Activated CD8-positive, alpha-beta T cell treated with anti-CD3 and anti-CD28 coated beads for 36 hours (primary cell): ENCODE measurements at regions not wholly inside any gene's neighbourhood (a gene's known extent, or its start where the extent isn't known, plus 50 kb on each side); places are given as distances from the start of the nearest gene placed in this dataset.

ENCODE experiments used
- ATAC-seq: fragments of 200-7000 bp; cut with Tn5 transposase; one replicate; pipeline ENCODE4 v1.10.0; 2021; ENCODE audit warnings: mild to moderate bottlenecking, moderate library complexity
- CTCF ChIA-PET: fragments of 350-600 bp; sonication (Branson Sonifier 250); formaldehyde crosslinking; loops from one replicate; lab custom pipeline; 2021; ENCODE audit warnings: antibody characterized with exemption; lab: Charles Lee
- POLR2A ChIA-PET: fragments of 350-600 bp; sonication (Branson Sonifier 250); formaldehyde crosslinking; loops from one replicate; lab custom pipeline; 2021; ENCODE audit warnings: antibody characterized with exemption; lab: Charles Lee
- DNase-seq: peaks from one replicate; pipeline ENCODE4 v3.0.0-alpha.2; 2020
- H3K27ac Mint-ChIP-seq: one replicate; pipeline ENCODE4 v1.8.0; 2021; ENCODE audit warnings: mild to moderate bottlenecking, mixed read lengths
- H3K27me3 Mint-ChIP-seq: one replicate; pipeline ENCODE4 v1.8.0; 2021; ENCODE audit warnings: mixed read lengths
- H3K36me3 Mint-ChIP-seq: one replicate; pipeline ENCODE4 v1.8.0; 2021; ENCODE audit warnings: low read depth, mixed read lengths
- H3K4me1 Mint-ChIP-seq: one replicate; pipeline ENCODE4 v1.8.0; 2021; ENCODE audit warnings: low read depth, mixed read lengths
- H3K4me3 Mint-ChIP-seq: one replicate; pipeline ENCODE4 v1.8.0; 2021; ENCODE audit warnings: mild to moderate bottlenecking, moderate library complexity, mixed read lengths
- H3K9me3 Mint-ChIP-seq: one replicate; pipeline ENCODE4 v1.8.0; 2021; ENCODE audit warnings: mixed read lengths
- intact Hi-C: fragments of 100-400 bp; cut with micrococcal nuclease; formaldehyde crosslinking; loops from one replicate; pipeline ENCODE4 v1.10.0; 2022
- TF ChIP-seq, protein P1 (sequence below): fragments of 200-600 bp; IDR thresholded peaks from one replicate; pipeline ENCODE4 v1.8.0; 2022; ENCODE audit warnings: antibody characterized with exemption, mild to moderate bottlenecking

DNA sequence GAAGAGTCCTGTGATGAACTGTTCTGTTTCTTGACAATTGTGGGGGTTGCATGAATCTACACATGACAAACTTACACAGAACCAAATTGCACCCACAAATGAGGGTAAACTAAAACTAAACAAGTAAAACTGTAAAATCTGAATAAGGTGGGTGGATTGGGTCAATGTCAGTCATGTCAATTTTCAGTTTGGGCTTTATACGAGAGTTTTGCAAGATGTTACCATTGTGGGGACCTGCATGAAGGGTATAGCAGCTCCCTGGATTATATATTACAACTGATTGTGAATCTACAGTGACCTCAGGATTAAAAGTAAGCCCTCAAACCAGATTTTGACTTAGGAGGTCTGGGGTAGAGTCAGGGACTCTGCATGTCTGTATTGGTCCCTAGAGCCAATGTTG is 101.5 kb upstream of the LHX5 start:
- ChIA-PET POLR2A (no interaction called here), CTCF (no interaction called here)
- H3K4me1 Mint-ChIP-seq, result no peaks in the 10 kb centered on the region
- H3K9me3 Mint-ChIP-seq, result no peaks in the 10 kb centered on the region
- no peak for DNase-seq
- TF ChIP-seq, protein P1, sequence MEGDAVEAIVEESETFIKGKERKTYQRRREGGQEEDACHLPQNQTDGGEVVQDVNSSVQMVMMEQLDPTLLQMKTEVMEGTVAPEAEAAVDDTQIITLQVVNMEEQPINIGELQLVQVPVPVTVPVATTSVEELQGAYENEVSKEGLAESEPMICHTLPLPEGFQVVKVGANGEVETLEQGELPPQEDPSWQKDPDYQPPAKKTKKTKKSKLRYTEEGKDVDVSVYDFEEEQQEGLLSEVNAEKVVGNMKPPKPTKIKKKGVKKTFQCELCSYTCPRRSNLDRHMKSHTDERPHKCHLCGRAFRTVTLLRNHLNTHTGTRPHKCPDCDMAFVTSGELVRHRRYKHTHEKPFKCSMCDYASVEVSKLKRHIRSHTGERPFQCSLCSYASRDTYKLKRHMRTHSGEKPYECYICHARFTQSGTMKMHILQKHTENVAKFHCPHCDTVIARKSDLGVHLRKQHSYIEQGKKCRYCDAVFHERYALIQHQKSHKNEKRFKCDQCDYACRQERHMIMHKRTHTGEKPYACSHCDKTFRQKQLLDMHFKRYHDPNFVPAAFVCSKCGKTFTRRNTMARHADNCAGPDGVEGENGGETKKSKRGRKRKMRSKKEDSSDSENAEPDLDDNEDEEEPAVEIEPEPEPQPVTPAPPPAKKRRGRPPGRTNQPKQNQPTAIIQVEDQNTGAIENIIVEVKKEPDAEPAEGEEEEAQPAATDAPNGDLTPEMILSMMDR, result no peak
- intact Hi-C loops, result no loop called here
- no peak overlapping the region for H3K4me3 Mint-ChIP-seq
- H3K36me3 Mint-ChIP-seq, result no peaks in the 10 kb centered on the region
- peaks cover 11% of the 10 kb centered on the region for H3K27me3 Mint-ChIP-seq
- ATAC-seq, result no peak
- H3K27ac Mint-ChIP-seq, result no peak overlapping the region

DNA sequence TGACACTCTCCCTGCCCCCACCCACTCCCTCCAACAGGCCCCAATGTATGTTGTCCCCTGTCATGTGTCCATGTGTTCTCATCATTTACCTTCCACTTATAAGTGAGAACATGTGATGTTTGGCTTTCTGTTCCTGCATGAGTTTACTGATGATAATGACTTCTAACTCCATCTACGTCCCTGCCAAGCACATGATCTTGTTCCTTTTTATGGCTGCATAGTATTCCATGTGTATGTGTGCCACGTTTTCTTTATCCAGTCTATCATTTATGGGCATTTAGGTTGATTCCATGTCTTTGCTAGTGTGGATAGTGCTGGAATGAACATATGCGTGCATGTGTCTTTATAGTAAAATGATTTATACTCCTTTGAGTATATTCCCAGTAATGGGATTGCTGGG is 100.0 kb upstream of the LHX5 start:
- Mint-ChIP-seq H3K4me1 (no peaks in the 10 kb centered on the region), H3K27ac (no peak overlapping the region), H3K4me3 (no peak overlapping the region), H3K27me3 (peaks cover 7% of the 10 kb centered on the region), H3K9me3 (no peaks in the 10 kb centered on the region), H3K36me3 (no peaks in the 10 kb centered on the region)
- TF ChIP-seq, protein P1, result no peak
- POLR2A ChIA-PET, result no interaction called here
- CTCF ChIA-PET, result no interaction called here
- no peak for DNase-seq
- no peak for ATAC-seq
- intact Hi-C loops, result no loop called here

DNA sequence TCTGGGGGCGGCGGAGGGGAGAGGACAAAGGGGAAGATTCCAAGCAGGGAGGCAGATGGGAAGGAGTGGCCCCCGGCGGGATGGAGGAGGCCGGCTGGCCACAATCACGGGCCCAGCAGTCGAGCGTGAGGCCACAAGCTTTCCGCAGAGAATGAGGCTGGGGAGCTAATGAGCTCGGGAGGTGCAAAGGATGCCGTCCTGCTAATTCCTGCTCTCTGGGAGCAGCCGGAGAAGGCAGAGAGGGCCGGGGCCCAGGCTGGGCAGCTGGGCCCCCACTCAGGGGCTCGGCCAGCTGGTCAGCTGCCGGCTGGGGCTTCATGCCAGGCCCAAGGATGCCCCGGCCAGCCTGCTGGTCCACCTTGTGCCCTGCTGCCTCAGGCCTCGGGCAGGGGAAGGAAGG is 98.1 kb upstream of the LHX5 start:
- intact Hi-C loops, result no loop called here
- ATAC-seq, result no peak
- CTCF ChIA-PET, result no interaction called here
- no peaks in the 10 kb centered on the region for H3K36me3 Mint-ChIP-seq
- no peaks in the 10 kb centered on the region for H3K4me1 Mint-ChIP-seq
- H3K4me3 Mint-ChIP-seq, result no peak overlapping the region
- no peaks in the 10 kb centered on the region for H3K9me3 Mint-ChIP-seq
- H3K27ac Mint-ChIP-seq, result no peak overlapping the region
- H3K27me3 Mint-ChIP-seq, result peaks cover 10% of the 10 kb centered on the region
- POLR2A ChIA-PET, result no interaction called here
- no peak for DNase-seq
- TF ChIP-seq, protein P1, result no peak

DNA sequence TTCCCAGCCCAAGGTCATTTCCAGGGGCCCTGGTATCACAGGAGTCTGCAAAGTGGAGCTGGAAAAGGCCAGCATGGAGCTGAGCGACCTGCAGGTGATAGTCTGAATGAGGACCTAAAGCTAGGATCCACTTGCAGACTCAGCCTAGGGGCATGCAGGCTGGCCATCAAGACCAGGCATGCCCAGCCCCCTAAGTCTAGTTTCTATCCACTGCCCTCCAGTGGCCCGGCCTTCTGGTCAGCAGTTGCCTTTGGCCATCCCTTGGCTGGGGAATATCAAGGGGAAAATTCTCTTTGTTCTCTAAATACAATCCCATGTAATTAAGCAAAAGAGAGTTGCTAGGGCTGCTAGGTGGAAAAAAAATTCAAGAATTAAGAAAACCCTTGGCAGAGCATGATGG is 96.3 kb upstream of the LHX5 start:
- POLR2A ChIA-PET, result no interaction called here
- no peaks in the 10 kb centered on the region for H3K4me1 Mint-ChIP-seq
- H3K36me3 Mint-ChIP-seq, result no peaks in the 10 kb centered on the region
- no peak overlapping the region for H3K4me3 Mint-ChIP-seq
- ATAC-seq, result no peak
- no peak for DNase-seq
- no peak overlapping the region for H3K27ac Mint-ChIP-seq
- TF ChIP-seq, protein P1, result no peak
- CTCF ChIA-PET, result no interaction called here
- intact Hi-C loops, result no loop called here
- H3K9me3 Mint-ChIP-seq, result no peaks in the 10 kb centered on the region
- peaks cover 12% of the 10 kb centered on the region for H3K27me3 Mint-ChIP-seq

DNA sequence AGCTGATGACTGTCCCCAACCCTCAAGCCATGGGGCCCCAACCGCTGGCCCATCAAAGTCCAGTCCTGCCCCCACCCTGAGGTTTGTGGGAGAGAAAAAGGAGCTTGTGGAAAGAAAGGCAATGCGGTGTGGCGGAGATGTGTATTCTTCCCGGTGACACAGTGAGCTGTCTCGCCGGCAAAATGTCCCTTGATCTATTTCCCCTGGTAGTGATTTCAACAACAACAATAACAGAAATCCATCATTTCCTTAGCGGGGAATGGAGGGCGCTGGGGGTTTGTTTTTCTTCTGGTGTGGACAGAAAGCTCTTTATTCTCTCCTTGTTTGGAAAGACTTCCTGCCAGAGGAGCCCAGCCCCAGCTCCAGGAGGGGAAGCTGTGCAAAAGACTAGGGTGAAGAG is 93.7 kb upstream of the LHX5 start:
- H3K27ac Mint-ChIP-seq, result no peak overlapping the region
- no peak for ATAC-seq
- TF ChIP-seq, protein P1, result no peak
- ChIA-PET CTCF (no interaction called here), POLR2A (no interaction called here)
- DNase-seq, result no peak
- no peaks in the 10 kb centered on the region for H3K36me3 Mint-ChIP-seq
- H3K27me3 Mint-ChIP-seq, result peaks cover 12% of the 10 kb centered on the region
- intact Hi-C loops, result no loop called here
- H3K4me1 Mint-ChIP-seq, result no peaks in the 10 kb centered on the region
- H3K4me3 Mint-ChIP-seq, result no peak overlapping the region
- H3K9me3 Mint-ChIP-seq, result no peaks in the 10 kb centered on the region
